GM08714 (cell line): ENCODE measurements at regions not wholly inside any gene's neighbourhood (a gene's known extent, or its start where the extent isn't known, plus 50 kb on each side); places are given as distances from the start of the nearest gene placed in this dataset.

Experiments
- H3K4me3 ChIP-seq: fragments of 200-500 bp; sonication (Bioruptor generic); 2 replicates; pipeline ENCODE4 v1.5.1; 2014; ENCODE audit warnings: mild to moderate bottlenecking, low read length, inconsistent platforms
- ZNF274 ChIP-seq: IDR thresholded peaks from 2 replicates; pipeline ENCODE4 v1.6.1; 2012; ENCODE audit warnings: mild to moderate bottlenecking, low read depth, low read length

- no peak overlapping the region for H3K4me3 ChIP-seq
- no peak for TF ChIP-seq ZNF274
These were observed 75.7 kb upstream of the CLINT1 start for GRCh38 chr5:157934600-157934999.

DNA sequence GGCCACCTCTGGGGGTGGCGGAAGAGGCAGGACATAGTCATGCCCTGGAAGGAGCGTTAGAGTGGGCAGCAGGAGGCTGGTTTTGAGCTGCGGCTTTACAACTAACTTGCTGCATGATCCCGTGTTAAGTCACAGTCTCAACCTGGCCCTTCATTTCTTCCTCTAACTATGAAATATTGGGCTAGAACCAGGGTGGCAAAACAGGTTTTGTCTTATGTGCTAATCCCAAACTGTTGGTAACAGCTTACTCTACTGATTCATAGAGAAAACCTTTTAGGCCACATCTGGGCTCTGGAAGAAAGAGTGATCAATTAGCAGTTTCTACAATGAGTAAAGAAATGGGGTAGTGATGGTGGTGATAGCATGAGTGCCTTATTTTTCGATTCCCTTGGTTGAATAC lies 74.1 kb upstream of the CLINT1 start:
- TF ChIP-seq ZNF274 = no peak
- H3K4me3 ChIP-seq = no peak overlapping the region

- no peak for TF ChIP-seq ZNF274
- H3K4me3 ChIP-seq = no peak overlapping the region
These were observed 71.8 kb upstream of the CLINT1 start for GRCh38 chr5:157930710-157931109.

GRCh38 chr5:157926977-157927376 lies 68.0 kb upstream of the CLINT1 start:
- TF ChIP-seq ZNF274 = no peak
- H3K4me3 ChIP-seq = no peak overlapping the region

DNA sequence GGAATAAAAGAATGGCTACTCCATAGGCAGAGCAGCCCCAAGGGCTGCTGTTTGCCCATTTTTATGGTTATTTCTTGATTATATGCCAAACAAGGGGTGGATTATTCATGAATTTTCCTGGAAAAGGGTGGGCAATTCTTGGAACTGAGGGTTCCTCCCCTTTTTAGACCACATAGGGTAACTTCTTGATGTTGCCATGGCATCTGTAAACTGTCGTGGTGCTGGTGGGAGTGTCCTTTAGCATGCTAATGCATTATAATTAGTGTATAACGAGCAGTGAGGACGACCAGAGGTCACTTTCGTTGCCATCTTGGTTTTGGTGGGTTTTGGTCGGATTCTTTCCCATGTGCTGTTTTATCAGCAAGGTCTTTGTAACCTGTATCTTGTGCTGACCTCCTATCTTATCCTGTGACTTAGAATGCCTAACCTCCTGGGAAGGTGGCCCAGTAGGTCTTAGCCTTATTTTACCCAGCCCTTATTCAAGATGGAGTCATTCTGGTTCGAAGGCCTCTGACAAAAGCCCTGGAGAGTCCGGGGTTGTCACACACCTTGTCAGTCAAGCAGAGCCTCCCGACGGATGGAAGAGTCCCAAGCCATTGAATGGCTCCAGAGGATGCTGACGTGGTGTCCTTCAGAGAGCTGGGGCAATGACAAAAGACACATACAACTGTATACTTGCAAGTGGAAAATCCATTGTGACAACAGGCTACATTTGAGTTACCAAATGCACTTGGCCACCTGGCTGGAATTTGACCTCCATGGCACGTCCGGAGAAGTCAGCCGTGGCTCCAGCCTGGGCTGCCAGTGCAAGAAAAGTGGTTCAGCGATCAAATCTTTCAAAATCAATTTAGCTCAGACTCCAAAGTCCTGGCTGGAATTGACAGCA lies 67.1 kb upstream of the CLINT1 start:
- no peak overlapping the region for H3K4me3 ChIP-seq
- TF ChIP-seq ZNF274 = no peak

DNA sequence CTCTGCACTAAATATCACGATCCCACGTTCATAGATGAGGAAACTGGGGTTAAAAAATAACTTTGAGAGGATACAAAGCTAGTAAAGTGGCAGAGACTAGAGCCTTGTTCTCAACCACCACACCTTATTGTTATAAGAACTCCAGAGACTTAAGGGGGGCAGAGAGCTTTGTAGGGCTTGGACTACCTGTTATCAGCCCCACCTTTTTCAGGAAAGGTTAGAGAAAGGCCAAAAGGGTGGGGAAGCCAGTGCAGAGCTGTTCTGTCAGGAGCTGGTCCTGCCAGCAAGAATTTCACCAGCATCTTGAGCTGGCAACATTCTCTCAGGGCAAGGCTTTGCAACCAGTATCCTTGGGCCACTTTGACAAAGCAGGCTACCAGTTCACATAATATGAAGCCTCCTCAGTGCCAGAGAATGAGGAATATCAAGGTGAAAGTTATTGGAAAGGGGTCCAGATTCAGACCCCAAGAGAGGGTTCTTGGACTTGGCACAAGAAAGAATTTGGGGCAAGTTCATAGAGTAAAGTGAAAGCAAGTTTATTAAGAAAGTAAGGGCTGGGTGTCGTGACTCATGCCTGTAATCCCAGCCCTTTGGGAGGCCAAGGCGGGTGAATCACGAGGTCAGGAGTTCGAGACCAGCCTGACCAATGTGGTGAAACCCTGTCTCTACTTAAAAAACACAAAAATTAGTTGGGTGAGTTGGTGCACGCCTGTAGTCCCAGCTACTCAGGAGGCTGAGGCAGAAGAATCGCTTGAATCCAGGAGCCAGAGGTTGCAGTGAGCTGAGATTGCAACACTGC lies 66.2 kb upstream of the CLINT1 start:
- no peak for TF ChIP-seq ZNF274
- no peak overlapping the region for H3K4me3 ChIP-seq

DNA sequence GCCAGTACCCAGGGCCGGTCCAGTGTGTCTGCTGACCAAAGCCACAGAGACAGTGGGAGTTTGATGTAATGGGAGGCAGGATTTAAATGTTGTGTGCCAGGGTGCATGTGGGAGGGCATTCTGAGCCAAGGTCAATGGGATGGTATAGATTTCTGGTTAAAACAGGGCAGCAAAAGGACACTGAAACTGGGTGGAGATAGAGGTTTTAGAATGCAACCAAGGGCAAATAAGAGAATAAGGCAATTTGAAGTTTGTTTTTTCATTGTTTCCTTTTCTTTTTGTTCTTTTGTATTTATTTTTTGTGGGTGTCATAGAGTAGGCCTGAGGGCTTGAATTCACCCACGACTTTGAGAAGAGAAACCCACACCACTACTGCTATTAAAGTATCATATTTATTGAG lies 65.5 kb upstream of the CLINT1 start:
- no peak overlapping the region for H3K4me3 ChIP-seq
- TF ChIP-seq ZNF274 = no peak

GRCh38 chr5:157923765-157924164 lies 64.8 kb upstream of the CLINT1 start:
- no peak for TF ChIP-seq ZNF274
- no peak overlapping the region for H3K4me3 ChIP-seq

DNA sequence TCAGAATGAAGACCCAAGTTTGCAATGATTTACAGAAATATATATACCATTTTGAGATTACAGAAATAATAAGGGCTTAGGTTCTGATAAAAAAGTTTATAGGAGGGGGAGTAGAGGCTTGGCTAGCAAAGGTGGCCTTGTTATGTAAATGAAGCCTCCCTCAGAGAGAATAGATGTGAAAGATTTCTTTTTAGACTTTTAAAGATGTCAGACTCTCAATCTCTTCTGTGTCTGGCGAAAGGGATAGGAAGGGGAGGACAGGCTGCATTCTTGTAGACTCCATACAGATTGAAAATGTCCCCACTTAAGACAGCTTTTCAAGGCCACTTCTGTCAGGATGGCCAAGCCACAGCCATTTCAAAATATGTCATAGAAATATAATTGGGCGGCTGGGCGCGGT lies 63.1 kb upstream of the CLINT1 start:
- H3K4me3 ChIP-seq = no peak overlapping the region
- no peak for TF ChIP-seq ZNF274

DNA sequence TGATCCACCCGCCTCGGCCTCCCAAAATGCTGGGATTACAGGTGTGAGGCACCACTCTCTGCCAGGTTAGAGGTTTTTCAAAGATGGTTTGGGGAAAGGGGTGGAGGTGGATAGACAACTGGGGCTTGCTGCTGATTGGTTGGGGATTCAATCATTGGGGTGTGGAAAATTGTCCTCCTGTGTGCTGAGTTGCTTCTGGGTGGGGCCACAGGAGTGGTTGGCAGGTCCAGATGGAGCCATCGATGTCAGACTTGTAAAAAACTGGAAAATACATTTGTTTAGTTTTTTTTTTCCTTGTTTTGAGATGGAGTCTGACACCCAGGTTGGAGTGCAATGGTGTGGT lies 61.9 kb upstream of the CLINT1 start:
- TF ChIP-seq ZNF274 = no peak
- H3K4me3 ChIP-seq = no peak overlapping the region

GRCh38 chr5:157918811-157919742 lies 60.1 kb upstream of the CLINT1 start:
- TF ChIP-seq ZNF274 = no peak
- H3K4me3 ChIP-seq = peak overlapping the region; percentile 13; the same call in 1 of the 2 replicates

- no peak overlapping the region; the same call in 1 of the 2 replicates for H3K4me3 ChIP-seq
- TF ChIP-seq ZNF274 = no peak
These were observed 59.2 kb upstream of the CLINT1 start for GRCh38 chr5:157917899-157918809.

GRCh38 chr5:157917491-157917890 lies 58.5 kb upstream of the CLINT1 start:
- TF ChIP-seq ZNF274 = no peak
- no peak overlapping the region for H3K4me3 ChIP-seq
